NCI-H774 (cell line): ENCODE measurements at regions not wholly inside any gene's neighbourhood (a gene's known extent, or its start where the extent isn't known, plus 50 kb on each side); places are given as distances from the start of the nearest gene placed in this dataset.
A peak's percentile ranks its signal among the peaks of the same experiment; 100 is the strongest.

Source experiments
- DNase-seq: peaks from one replicate; lab custom pipeline; 2025; lab: John Stamatoyannopoulos, UW

DNA sequence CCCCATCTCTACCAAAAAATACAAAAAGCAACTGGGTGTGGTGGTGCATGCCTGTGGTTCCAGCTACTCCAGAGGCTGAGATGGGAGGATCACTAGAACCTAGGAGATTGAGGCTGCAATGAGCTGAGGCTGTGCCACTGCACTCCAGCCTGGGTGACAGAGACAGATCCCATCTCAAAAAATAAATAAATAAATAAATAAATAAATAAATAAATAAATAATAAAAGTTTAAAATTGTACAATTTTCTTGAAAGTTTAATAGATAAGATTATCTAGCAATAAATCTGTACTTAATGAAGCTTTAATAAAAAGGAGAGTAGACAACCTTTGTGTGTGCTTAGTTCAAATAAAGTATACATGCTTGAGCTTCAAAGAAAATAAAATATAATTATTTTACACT lies 310.0 kb upstream of the LRIG3 start:
- DNase-seq, result no peak

DNA sequence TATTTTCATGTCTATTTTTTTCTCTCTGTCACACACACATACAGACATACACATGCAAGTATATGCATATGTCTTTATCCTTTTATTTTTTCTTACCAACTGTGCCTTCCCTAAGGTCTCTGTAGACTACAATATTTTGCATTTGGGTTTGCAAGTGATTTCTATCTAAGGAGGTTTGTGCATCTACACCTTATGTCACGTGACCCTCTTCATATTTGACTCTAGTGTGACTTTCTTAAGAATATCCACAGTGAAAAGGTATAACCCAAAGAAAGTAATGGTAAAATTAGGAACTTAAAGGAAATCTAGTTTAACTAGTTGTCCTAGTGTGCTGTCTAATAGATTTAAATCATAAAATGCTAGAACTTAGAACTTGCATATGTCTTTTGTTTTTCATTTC lies 298.8 kb upstream of the LRIG3 start:
- no peak for DNase-seq

DNA sequence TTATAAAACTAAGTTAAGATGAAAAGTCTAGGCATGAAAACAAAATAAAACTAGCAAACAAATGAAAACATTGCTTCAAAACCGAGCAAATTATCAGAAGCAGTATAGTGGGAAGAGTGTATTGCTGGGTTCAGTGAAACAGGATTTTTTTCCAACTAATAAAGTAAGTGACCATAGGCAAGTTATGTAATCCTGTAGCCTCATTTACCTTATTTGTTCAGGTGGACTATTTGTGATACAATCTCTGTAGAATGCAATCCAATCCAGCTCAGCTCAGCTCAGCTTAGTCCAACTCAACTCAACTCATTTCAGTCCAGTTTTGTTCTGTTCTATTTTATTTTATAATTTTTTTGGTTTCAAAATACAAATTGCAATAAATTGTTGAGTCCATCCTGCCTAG lies 276.7 kb upstream of the LRIG3 start:
- DNase-seq, result no peak

DNA sequence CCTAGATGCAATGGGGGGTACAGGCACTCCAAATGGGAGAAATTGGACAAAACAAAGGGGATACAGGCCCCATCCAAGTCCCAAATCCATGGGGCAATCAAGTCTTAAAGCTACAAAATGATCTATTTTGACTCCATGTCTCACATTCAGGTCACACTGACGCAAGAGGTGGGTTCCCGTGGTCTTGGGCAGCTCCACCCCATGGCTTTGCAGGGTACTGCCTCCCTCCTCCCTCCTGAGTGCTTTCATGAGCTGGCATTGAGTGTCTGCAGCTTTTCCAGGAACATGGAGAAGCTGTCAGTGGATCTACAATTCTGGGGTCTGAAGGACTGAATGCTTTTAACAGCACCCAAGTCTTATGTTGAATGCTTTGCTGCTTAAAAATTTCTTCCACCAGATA lies 274.5 kb upstream of the LRIG3 start:
- no peak for DNase-seq

DNA sequence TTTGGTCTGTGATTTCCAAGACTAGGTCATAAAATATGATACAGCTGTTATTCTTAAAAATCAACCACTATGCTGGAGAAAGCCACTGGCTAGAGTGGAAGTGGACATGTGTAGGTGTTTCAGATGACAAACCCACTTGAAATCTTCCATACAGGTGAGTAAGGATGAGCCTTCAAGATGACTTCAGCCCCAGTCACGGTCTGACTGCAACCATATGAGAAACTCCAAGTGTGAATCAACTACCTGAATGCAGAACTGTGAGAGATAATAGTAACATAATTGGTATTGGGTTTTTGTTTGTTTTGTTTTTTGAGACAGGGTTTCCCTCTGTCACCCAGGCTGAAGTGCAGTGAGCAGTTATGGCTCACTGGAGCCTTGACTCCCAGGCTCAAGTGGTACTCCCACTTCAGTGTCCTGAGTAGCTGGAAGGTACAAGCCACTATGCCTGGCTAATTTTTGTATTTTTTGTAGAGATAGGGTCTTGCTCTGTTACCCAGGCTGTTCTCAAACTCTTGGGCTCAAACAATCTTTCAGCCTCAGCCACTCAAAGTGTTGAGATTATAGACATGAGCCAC lies 273.3 kb upstream of the LRIG3 start:
- DNase-seq, result no peak

DNA sequence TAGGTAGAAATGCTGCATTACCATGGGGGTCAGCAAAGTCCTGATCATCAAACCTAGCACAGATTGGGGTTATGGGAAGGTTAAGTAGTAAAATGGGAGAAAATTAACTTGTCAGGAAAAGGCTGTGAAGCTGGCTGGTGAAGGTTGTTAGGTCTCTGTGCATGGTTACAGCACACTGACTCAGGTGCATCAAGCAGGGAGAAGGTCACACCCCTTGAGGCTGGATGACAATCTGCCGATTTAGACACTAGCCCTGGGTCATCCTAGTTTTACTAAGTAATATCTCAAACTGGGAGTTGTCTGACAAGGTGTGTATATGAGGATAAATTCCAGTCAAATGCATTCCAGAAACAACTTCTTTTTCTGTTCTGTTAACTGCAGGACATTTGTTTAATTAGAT lies 271.1 kb upstream of the LRIG3 start:
- DNase-seq, result no peak

DNA sequence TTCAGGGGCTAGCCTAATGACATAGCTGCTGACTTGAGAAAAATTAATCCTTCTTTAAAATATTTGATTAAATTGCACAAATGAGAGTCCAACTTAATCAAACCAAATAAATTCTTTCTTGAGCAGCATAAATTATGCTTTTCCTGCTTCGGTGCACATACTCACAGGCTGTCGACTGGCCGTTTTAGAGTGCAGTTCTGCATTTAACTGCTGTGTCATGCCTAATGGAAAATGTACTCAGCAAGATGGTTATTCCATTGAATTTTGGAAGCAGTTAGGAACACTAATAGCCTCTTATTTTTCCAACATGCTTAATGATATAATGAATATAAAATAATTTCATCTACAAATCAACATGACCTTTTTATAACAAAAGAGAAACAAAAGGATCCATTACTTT lies 266.1 kb upstream of the LRIG3 start:
- peak; percentile 43 for DNase-seq

DNA sequence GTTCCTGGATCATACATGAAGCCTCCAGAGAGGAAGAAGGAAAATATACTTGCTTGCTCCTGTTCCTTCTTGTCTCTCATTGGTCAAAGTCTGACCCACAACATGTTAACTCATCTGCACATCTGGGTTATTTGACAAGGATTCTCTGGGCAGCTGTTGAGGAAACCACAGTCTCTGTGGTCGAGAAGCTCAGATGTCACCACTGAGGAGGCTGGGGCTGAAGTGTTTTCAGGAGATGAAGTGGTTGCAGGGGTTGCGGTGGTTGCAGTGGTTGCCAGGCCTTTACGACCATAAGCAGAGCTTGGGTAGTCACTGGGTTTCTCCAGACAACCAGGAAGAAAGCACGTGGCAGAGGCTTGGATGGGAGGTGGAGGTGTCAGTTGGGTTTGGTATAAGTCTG lies 265.0 kb upstream of the LRIG3 start:
- no peak for DNase-seq

DNA sequence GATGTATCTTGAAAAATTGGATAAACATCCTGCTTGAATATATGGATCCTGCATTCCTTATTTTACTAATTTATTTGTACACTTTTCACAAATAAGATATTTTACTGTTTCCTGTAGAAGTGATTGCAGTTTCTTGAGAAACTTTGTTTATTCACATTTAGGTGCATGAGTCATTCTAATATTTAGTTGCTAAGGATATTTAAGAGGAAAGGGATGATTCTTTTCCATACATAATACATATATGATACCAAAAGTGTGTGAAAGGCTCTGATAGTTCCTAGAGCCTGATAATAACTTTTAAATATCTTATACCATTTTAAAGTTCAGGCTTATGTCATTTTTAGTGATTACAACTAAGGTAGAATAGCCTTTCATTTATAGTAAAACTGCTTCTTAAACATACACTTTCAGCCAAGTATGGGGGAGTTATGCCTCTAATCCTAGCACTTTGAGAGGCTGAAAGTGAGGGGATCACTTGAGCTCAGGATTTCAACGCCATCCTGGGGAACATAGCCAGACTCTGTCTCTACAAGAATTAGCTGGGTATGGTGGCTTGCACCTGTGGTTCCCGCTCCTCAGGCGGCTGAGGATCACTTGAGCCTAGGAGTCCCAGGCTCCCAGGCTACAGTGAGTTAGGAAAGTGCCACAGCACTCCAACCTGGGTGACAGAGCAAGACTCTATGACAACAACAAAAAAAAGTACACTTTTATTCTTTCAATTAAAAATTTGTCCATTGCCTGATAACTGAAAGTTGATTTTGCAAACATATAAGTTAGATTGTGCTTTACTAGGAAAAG lies 262.6 kb upstream of the LRIG3 start:
- DNase-seq, result no peak

DNA sequence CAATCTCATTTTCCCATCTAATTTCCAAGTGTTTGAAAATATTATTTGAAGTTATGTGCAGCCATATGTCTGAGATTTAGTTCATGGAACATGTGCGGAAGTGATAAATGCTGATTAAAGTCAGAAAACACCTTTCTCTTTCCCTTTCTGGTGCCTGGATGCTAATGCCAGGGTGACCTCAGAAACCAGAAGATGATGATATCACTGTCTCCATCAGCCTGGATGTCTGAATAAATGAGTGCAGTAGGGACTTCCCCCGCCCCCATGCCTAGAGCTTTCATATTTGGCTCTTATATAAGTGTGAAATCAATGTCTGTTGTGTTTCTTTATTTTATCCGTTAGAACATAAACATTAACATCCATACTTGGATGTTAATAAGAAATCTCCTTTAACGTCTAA lies 261.9 kb upstream of the LRIG3 start:
- no peak for DNase-seq

DNA sequence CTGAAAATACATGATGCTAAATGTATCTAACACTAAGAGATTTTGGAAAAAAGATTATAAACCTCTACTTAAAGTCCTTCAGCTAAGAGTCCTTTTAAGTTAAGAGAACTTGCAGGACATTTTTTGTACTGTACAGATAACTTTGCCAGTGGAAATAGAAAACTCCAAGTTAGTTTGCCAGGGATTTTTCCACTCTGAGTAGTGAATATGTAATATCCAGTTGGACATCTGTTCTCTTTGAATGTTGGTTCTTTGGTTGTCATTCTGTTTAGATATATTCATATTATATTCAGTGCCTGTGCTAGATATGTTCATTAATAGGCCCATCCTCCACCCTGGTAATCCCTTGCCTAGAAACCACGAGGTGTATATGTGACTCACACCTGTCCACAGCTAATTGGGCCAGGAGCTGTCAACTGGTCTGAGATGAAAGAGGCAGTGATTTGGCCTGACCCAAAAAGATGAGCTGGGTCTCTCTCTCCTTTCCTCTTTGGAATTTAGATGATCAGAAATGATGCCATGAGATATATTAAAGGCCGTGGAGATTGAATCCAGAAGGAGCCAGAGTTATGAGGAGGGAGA lies 261.0 kb upstream of the LRIG3 start:
- DNase-seq, result no peak

DNA sequence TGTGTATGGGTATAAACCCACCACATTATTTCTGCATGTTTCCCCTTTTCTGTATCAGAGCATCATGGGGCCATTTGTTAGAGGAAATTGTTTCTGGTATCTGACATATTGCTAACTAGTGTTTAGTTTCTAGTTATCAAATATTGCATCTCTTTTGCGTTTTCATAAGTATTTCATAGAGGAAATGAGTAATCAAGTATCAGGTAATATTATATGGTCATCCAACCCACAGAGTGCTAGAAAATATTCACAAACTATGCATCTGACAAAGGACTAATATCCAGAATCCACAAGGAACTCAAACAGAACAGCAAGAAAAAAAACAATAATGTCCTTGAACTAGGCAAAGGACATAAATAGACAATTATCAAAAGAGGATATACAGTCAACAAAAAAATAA lies 258.9 kb upstream of the LRIG3 start:
- DNase-seq, result no peak

DNA sequence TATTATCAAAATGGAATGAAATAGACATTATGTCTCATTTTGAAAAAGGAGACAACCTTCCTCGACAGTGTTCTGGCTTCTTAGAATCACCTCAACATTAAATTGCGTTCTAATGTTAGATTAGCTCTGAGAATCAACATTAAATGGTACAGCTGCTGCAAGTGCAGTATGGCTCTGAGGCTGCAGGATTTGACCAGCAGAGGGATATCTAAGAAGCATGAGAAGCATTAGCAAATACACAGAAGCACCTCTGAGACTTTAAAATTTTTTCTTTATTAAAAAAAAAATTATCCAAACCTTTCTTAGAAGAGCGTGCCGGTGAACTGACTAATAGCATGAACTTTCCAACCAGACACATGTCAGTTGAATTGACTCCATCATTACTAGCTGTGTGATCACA lies 253.4 kb upstream of the LRIG3 start:
- DNase-seq, result no peak

DNA sequence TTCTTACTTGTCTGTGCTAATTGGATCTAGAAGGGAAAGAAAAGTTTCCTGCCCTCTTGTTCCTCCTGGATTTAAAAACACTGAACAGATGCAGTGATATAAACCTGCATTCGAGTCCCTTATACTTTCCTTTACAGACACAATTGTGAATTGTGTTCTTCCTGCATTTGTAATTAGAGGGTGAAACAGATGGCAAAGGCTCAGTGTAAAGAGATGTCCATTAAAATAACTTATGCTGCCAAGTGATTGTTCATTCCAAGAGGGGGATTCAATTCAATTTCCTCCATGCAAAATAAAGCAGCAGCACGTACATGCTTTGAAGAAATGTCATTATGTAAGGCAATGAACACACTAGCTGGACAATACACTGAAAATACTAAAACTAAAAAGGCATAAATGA lies 248.3 kb upstream of the LRIG3 start:
- DNase-seq, result peak; percentile 33

DNA sequence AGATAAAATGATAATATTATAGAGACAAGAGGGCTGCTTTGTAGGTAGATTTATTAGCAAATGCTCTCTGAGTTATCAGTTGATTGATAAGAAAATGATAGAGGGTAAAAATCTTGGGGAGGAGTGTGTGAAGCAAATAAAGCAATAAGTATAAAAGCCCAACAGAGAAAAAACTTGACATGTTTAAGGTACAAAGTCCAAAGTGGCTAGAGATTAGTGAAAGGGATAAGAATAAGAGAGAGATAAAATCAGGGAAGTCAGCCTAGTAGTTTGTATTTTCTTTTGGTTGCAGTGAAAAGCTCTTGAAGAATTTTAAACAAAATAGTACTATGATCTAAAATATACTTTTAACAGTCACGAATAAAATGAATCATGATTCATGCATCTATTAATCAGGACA lies 246.2 kb upstream of the LRIG3 start:
- DNase-seq, result no peak

DNA sequence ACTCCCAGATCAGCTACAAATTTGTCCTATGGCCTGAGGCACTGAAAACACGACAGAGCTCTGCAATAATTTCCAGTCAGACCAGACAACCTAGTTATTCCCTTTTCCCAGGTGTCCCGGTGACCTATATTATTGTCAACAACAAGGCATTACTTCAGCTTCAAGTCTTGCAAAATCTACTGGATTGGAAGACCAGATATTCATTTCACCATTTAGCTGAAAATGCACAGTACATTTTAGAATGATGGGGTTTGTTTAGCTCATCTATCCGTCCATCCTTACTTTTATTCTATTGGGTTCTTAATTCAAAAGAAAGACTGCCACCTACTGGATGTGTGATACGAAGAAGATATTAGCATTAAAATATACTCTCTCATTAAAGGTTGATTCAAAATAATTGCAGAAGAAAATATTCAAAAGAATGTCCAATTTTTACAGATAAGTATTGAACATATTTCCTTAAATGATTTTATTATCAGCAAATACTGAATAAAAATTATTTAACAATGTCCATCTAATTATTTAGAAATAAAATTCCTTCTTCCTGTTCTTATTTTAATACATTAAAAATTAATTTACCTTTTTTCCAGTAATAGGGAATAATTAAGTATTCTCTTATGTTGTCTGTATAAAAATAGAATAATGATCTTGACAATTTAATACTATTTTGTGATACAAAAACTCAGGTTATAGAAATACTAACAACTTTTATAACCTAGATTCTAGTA lies 244.9 kb upstream of the LRIG3 start:
- no peak for DNase-seq

DNA sequence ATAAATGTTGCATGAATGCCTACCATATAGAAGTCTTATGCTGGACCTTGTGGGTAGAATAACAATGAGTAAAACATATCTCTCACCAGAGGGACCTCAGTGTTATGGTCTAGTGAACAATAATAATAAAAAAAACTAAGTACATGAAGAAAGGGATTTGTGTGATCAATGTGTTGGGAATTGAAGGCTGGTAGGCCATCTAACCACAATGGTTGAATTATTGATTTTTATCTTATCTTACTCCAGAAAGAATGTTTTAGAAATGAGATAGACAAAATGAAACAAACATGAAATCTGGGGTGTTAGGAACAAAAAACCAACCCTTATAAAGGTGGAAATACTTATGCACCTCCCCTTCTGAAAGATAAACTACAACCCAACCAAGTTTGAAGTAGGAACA lies 243.9 kb upstream of the LRIG3 start:
- no peak for DNase-seq

DNA sequence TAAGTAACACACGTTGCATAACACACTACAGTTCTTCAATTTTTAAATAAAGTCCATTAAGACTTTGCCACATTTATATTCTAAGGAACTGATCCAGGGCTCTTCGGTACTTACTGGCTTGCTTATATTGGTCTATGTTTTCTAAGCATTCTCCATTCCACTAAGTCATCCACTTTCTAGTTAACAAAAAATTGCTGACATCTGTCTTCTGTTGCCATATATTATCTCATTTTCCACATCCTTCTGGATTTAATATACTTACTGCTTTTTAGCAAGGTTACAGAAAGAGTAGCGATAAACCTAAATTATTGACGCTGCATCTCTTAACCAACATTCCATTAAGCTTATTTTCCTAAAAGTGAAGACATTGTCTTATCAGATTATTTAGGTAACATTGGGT lies 238.4 kb upstream of the LRIG3 start:
- DNase-seq, result no peak

DNA sequence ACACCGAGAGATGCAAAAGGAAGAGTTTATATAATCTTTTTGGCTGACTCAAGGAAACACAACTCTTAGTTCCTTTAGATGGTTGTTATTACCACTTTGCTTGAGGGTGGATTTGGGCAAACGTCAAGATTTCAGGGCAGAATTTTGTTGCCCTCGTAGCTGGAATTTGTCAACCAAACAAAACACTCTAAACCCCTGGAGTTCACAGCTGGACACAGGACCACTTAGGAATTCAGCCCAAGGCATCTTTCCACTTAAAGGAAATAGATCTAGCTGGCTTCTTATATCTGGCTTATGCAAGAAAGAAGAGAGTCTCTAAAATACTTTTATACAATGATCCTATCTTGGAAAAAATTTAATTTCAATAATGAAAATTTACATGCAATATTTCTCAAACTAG lies 237.8 kb upstream of the LRIG3 start:
- DNase-seq, result no peak

DNA sequence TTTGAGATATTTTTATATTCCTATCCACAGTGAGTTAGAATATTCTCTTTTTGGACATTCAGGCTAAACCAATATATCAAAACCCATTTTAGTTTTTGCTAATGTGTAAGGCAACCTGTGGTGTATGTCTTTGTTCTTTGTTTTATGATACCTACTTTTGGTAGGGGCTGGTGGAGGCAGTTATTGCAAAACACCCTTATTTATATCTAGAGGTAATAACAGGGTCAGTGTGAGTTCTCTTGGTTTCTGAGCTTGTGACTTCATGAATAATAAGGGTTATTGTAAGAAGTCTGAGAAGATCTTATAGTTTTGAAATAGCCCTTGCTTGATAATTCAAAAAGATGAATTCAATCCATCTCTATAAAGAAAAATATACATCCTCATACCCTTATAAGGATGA lies 235.1 kb upstream of the LRIG3 start:
- no peak for DNase-seq

DNA sequence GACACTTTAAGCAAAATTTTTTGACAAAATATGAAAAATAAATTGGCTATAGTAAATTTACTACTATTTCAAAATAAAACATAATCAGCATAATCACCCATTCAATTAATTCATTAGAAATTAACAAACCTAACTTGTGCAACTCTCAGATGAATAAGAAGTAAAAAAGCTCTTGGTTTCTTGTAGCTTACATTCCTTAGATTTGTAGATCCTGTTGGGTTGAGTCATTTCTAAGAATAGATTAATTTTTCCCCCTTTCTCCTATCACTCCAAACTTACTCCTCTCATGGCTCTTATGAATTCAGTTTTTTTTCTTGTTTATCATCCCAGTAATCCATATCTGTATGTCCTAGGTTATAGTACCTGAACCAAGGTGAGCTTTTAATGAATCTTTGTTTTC lies 230.9 kb upstream of the LRIG3 start:
- DNase-seq, result no peak

DNA sequence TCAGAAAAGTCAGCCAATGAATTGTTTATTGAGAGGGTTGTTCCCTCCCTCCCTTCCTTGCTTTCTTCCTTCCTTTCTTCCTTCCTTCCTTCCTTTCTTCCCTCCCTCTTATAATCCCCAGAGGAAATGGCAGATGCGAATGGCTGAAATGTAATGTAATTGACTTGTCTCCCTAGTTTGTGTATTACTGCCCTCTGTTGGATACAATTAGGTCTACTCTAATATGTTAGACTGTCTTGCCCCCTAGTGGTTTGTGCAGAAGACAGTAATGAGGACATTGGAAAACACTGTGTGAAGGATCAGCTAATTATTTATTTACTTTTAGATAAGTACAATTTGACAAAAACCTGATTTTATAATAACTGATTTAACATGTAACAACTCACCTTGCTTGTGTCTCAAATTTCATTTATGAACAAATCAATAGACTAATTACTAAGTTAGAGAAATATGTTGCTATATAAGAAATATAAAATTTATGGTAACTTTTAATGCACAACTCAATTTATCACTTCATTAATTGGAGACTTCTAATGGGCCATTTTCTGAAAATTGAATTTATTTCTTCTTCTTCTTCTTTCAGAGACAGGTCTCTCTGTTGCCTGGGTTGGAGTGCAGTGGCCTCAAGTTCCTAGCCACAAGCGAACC lies 229.8 kb upstream of the LRIG3 start:
- DNase-seq, result peak; percentile 76

DNA sequence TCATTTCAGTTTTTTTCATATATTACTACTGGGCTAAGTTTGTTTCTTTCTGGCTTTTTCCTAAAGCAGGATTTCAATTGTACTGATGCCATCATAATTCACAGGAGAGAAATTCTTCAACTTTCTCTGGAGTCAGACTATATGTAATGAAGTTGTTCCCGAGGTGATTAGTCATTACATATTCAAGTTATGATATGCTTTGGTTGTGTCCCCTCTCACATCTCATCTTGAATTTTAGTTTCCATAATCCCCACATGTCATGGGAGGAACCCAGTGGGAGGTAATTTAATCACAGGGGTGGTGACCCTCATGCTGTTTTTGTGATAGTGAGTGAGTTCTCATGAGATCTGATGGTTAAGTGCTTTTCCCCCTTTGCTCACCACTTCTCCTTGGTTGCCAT lies 227.5 kb upstream of the LRIG3 start:
- DNase-seq, result no peak
